GM19324 (cell line): ENCODE measurements at regions not wholly inside any gene's neighbourhood (a gene's known extent, or its start where the extent isn't known, plus 50 kb on each side); places are given as distances from the start of the nearest gene placed in this dataset.

Source experiments
- ATAC-seq: cut with Tn5 transposase; IDR thresholded peaks from one replicate; pipeline ENCODE4 v1.9.1; 2021; ENCODE audit warnings: mild to moderate bottlenecking, moderate library complexity; ENCODE audit not compliant: unreplicated experiment, low FRiP score

DNA sequence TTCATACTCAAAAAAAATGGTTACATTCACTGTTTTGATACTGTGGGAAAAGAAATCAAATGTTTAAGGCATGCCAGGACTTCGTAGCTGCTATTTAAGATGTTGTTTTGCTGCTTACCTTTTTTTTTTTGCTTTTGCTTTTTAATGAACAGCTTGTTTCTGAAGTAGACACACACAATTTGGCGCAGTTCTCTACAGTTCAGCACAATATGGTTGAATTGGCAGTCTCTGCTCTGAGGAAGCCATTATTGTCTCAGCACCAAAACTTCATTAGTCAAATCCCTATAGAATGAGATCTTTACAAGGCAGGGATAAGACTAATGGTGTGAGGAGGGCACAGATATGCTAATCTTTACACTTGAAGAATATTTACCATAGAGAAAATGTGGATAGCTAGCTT lies 197.6 kb downstream of the SLITRK5 start:
- no peak for ATAC-seq

DNA sequence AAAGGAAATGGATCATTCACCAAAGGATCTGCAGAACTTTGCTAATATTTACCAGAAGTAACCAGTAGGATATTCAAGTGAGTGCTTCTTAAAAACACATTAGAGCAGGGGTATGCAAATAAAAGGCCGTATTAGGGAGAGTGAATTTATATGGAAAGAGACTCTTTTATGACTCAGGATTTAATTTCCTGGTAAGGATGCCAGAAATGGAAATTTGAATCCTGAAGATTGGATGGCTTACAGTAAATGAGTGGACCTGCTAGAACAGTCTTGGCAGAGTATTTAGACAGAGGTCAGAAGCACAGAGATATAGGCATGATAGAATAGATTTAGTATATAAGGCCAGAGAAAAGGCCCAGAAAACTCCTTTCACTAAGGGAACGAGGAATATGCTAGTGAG lies 201.6 kb downstream of the SLITRK5 start:
- no peak for ATAC-seq

DNA sequence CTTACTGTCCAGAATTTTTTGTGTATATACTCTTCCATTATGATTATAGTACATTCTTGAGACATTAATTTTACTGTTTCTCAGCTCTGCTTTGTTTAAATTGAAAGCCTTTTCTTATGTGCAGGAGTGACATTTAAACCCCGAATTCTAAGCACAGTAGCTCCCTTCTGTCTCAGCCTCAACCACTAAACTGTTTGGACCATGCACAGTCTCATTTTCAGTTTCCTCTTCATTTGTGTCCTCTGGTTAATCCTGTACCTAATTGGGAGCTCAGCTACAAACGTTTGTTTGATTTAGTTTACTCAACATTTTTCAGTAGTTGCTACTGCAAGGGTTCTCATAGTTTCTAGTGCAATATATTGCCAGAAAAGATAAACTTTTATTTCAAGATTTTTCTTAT lies 206.3 kb downstream of the SLITRK5 start:
- ATAC-seq: no peak

- no peak for ATAC-seq
Measured at GRCh38 chr13:87878706-87879105, 207.5 kb downstream of the SLITRK5 start.

- ATAC-seq: no peak
Measured at GRCh38 chr13:87884884-87885283, 213.7 kb downstream of the SLITRK5 start.

DNA sequence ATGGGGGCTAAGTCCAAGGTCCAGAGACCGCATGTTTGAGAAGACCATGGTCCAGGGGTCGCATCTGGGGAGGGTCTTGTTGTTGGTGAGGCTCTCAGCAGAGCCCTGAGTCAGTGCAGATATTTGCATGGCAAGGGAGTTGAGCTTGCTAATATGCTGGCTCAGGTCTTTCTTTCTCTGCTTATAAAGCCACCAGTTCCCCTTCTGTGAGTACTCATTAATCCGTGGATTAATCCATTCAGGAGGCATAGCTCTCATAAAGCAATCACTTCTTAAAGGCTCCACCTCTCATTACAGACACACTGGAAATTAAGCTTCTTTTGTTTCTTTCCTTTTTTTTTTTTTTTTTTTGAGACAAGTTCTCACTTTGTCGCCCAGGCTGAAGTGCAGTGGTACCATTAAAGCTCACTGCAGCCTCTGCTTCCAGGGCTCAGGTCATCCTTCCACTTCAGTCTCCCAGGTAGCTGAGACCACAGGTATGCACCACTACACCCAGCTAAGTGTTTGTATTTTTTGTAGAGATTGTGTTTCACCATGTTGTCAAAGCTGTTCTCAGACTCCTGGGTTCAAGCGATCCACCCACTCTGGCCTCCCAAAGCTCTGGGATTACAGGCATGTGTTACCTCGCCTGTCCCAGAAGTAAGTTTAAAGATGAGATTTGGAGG lies 216.4 kb downstream of the SLITRK5 start:
- ATAC-seq: no peak

GRCh38 chr13:87889254-87889653 lies 218.1 kb downstream of the SLITRK5 start:
- no peak for ATAC-seq

GRCh38 chr13:87893186-87893585 lies 222.0 kb downstream of the SLITRK5 start:
- ATAC-seq: no peak

GRCh38 chr13:87894059-87894458 lies 222.9 kb downstream of the SLITRK5 start:
- ATAC-seq: no peak

DNA sequence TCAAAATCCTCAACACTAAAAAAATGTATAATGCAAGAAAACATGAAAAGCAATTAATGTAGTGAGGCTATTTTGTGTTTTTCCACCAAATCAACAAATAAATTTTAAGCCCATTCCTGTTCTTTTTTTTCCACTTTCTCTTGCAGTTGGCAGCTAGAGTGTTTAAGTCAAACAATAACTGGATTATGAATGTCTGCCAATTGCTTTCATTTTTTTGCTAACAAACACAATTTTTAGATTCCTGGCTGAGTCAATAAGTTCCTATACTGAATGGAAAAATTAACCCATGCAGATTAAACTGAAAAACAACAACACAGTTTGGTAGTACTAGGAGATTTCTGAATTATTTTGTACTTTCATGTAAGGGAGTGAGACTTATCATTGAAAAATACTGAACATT lies 232.4 kb downstream of the SLITRK5 start:
- ATAC-seq: no peak

- ATAC-seq: no peak
Measured at GRCh38 chr13:87906411-87906810, 235.2 kb downstream of the SLITRK5 start.

DNA sequence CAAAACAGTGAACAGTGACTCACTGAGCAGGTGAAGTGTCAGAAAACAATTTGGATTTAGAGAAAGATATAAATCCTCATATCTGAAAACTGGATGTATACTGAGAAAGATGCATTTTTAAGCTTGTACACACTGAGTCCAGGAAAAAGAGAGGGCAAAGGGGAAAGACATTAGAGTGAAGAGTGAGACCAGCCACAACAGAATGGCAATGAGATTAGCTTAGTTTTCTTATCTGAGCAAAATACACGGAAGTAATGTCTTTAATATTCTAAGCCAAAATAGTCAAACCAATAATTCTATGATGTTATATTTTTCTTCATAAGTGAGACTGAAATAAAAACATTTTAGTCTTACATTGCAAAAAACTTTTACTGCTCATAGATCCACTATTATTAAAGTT lies 236.0 kb downstream of the SLITRK5 start:
- ATAC-seq: no peak

GRCh38 chr13:87919956-87920355 lies 248.8 kb downstream of the SLITRK5 start:
- no peak for ATAC-seq

DNA sequence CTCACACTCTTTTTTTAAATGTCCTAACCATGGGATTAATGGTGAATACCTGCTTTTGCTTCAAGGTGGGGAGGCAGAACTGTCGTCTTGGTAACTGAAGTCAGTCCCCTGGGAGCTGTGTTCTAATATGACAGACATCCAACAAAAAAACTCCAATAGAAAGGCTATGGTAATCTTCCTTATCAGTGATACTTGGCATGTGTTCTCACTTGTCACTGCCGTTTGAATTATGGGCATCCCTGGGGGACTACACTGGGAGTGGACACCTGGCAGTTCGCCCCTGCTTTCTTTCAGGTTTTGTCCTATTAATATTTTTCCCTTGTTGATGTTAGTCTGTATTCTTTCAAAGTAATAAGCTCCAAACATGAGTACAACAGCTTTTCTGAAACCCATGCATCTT lies 252.6 kb downstream of the SLITRK5 start:
- no peak for ATAC-seq

GRCh38 chr13:87925006-87925405 lies 253.8 kb downstream of the SLITRK5 start:
- no peak for ATAC-seq

- ATAC-seq: no peak
Measured at GRCh38 chr13:87940776-87941175, 269.6 kb downstream of the SLITRK5 start.

GRCh38 chr13:87941226-87941625 lies 270.1 kb downstream of the SLITRK5 start:
- ATAC-seq: no peak

DNA sequence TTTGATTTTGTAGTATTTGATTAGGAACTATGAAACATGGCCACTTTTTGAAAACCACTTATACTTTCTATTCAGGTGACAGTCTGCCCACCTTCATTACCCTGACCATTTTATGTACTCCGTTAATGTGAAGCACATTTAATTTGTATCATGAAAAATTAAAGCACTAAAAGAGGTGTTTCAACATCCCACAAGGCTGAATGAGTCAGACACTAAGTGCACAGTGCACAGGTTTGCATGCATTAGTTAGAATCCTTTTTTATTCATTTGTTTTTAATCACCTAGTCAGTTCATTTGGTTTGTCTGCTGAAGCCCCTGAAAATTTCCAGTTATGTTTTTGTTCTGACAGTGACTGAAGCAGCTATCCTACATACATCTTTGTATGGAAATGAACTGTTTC lies 271.0 kb downstream of the SLITRK5 start:
- ATAC-seq: no peak

DNA sequence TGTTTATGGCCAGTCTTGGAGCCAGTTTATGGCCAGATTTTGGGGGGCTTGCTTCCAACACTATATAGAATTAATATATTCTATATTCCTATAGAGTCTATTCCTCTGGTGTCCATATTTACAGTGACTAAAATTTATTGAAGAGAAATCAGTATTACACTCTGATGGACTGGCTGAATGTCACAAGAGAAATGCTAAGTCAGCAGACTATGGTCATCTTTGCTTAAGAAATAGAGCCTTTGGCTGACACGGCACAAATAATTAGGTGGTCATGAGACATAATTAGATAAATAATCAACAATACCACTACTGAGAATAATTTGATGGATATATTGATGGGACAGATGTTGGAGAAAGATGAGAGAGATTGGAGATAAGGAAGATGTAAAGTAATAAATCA lies 272.9 kb downstream of the SLITRK5 start:
- ATAC-seq: no peak

- no peak for ATAC-seq
Measured at GRCh38 chr13:87952377-87952776, 281.2 kb downstream of the SLITRK5 start.

GRCh38 chr13:87953381-87953780 lies 282.2 kb downstream of the SLITRK5 start:
- ATAC-seq: no peak

DNA sequence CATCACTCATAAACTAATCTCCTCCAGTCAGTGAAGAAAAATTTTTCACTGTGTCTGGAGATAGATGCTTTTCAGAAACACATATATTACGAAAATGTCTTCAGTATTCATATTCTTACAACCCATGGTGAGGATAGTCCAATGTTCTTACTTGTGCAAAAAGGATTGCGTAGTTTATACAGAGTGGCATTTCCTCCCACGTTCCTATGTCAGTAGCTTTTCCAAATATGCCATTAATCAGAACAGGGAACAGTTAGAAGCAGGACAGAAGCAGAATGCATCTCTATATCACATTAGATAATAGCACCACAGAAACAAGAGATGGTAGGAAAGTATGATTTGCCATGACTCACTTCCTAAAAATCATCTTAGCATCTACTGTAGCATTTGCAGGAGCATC lies 282.9 kb downstream of the SLITRK5 start:
- no peak for ATAC-seq

DNA sequence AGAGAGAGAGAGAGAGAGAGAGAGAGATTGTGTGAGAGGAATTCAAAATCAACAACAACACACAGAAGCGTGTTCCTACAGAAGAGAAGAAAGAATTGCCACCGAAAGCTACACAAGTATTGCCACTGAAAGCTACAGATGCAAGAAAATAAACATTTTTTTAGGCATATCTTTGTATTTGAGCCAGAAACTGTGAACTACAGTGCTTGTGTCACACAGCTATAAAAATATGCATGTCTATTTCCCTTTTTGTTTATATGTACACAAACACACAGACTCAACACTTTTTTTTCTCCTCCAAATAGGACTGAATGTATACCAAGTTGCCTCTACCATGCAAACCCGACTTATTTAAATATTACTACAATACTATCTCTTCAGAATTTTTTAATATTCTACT lies 290.4 kb downstream of the SLITRK5 start:
- ATAC-seq: no peak
